DOHH2 (cell line): ENCODE measurements at regions not wholly inside any gene's neighbourhood (a gene's known extent, or its start where the extent isn't known, plus 50 kb on each side); places are given as distances from the start of the nearest gene placed in this dataset.
"Not testable (repeated sequence)": the region's sequence is repeated elsewhere in the genome, so short reads cannot be mapped to it uniquely, and the experiment has no call there.

Source experiments
- H3F3A ChIP-seq: fragments of 200-600 bp; sonication (generic), shearing (Covaris generic); 2 replicates; pipeline ENCODE4 v1.6.0; 2016; ENCODE audit warnings: antibody characterized with exemption, mild to moderate bottlenecking; ENCODE audit not compliant: control insufficient read depth, insufficient read depth
- H3K27ac ChIP-seq: fragments of 200-600 bp; sonication (generic); 2 replicates; pipeline ENCODE4 v1.5.1; 2014; ENCODE audit warnings: low read depth, mild to moderate bottlenecking, low read length, moderate library complexity
- H3K27me3 ChIP-seq: fragments of 200-600 bp; sonication (generic); 2 replicates; pipeline ENCODE4 v1.6.1; 2014; ENCODE audit warnings: mild to moderate bottlenecking, low read length, mixed read lengths; ENCODE audit not compliant: control insufficient read depth
- H3K36me3 ChIP-seq: fragments of 200-600 bp; sonication (generic); 2 replicates; pipeline ENCODE4 v1.6.1; 2014; ENCODE audit warnings: mild to moderate bottlenecking, low read length, moderate library complexity, mixed read lengths; ENCODE audit not compliant: control insufficient read depth
- H3K4me1 ChIP-seq: fragments of 200-600 bp; sonication (generic); 2 replicates; pipeline ENCODE4 v1.6.1; 2014; ENCODE audit warnings: mild to moderate bottlenecking, low read length, mixed read lengths; ENCODE audit not compliant: control insufficient read depth
- H3K4me2 ChIP-seq: fragments of 200-600 bp; sonication (generic); 2 replicates; pipeline ENCODE4 v1.6.0; 2014; ENCODE audit warnings: mild to moderate bottlenecking, low read length, moderate library complexity
- H3K4me3 ChIP-seq: fragments of 200-600 bp; sonication (generic); 2 replicates; pipeline ENCODE4 v1.5.1; 2014; ENCODE audit warnings: mild to moderate bottlenecking, low read length, mixed read lengths
- H3K79me2 ChIP-seq: fragments of 200-600 bp; sonication (generic); 2 replicates; pipeline ENCODE4 v1.6.1; 2014; ENCODE audit warnings: mild to moderate bottlenecking, low read length, mixed read lengths; ENCODE audit not compliant: control insufficient read depth
- H3K9me2 ChIP-seq: fragments of 200-600 bp; sonication (generic); replicated peaks from 2 replicates; pipeline ENCODE4 v1.6.1; 2014; ENCODE audit warnings: mild to moderate bottlenecking, low read length, mixed read lengths; ENCODE audit not compliant: control insufficient read depth
- H3K9me3 ChIP-seq: fragments of 200-600 bp; sonication (generic); 2 replicates; pipeline ENCODE4 v1.6.1; 2014; ENCODE audit warnings: antibody characterized with exemption, low read length, mixed read lengths; ENCODE audit not compliant: control insufficient read depth, insufficient read depth
- H4K20me1 ChIP-seq: fragments of 200-600 bp; sonication (generic); 2 replicates; pipeline ENCODE4 v1.6.0; 2014; ENCODE audit warnings: low read depth, mild to moderate bottlenecking, antibody characterized with exemption, low read length, moderate library complexity; ENCODE audit not compliant: control insufficient read depth, insufficient read depth
- EZH2phosphoT487 ChIP-seq: fragments of 200-600 bp; sonication (generic); IDR thresholded peaks from 2 replicates; pipeline ENCODE4 v1.6.1; 2017; ENCODE audit warnings: borderline replicate concordance, mild to moderate bottlenecking, antibody characterized with exemption, low read length, moderate library complexity, mixed read lengths
- TF ChIP-seq, protein P1 (sequence below): fragments of 200-600 bp; sonication (generic); IDR thresholded peaks from one replicate; pipeline ENCODE4 v1.5.1; 2014; ENCODE audit warnings: antibody characterized with exemption, mild to moderate bottlenecking, low read depth, low read length; ENCODE audit not compliant: poor library complexity, severe bottlenecking

DNA sequence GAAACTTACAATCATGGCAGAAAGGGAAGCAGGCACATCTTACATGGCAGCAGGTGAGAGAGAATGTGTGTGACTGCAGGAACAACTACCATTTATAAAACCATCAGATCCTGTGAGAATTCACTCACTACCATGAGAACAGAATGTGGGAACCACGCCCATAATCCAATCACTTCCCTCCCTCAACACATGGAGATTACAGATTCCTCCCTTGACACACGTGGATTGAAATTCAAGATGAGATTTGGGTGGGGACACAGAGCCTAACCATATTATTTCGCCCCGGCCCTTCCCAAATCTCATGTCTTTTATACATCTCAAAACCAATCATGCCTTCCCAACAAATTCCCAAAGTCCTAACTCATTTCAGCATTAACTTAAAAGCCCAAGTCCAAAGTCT is 203.6 kb downstream of the C12orf75 start:
- Histone ChIP-seq H3K9me3 (peaks cover 6% of the 10 kb centered on the region; the same call in 1 of the 2 replicates), H3K4me1 (no peaks in the 10 kb centered on the region), H3K79me2 (no peaks in the 10 kb centered on the region), H3K4me2 (no peak overlapping the region), H3K4me3 (no peak overlapping the region), H3K27ac (no peak overlapping the region), H3K27me3 (no peaks in the 10 kb centered on the region), H3K36me3 (no peaks in the 10 kb centered on the region), H3K9me2 (no peaks in the 10 kb centered on the region), H3F3A (no peaks in the 10 kb centered on the region), H4K20me1 (no peaks in the 10 kb centered on the region)
- TF ChIP-seq, protein P1, sequence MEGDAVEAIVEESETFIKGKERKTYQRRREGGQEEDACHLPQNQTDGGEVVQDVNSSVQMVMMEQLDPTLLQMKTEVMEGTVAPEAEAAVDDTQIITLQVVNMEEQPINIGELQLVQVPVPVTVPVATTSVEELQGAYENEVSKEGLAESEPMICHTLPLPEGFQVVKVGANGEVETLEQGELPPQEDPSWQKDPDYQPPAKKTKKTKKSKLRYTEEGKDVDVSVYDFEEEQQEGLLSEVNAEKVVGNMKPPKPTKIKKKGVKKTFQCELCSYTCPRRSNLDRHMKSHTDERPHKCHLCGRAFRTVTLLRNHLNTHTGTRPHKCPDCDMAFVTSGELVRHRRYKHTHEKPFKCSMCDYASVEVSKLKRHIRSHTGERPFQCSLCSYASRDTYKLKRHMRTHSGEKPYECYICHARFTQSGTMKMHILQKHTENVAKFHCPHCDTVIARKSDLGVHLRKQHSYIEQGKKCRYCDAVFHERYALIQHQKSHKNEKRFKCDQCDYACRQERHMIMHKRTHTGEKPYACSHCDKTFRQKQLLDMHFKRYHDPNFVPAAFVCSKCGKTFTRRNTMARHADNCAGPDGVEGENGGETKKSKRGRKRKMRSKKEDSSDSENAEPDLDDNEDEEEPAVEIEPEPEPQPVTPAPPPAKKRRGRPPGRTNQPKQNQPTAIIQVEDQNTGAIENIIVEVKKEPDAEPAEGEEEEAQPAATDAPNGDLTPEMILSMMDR: no peak
- no peak for TF ChIP-seq EZH2phosphoT487

DNA sequence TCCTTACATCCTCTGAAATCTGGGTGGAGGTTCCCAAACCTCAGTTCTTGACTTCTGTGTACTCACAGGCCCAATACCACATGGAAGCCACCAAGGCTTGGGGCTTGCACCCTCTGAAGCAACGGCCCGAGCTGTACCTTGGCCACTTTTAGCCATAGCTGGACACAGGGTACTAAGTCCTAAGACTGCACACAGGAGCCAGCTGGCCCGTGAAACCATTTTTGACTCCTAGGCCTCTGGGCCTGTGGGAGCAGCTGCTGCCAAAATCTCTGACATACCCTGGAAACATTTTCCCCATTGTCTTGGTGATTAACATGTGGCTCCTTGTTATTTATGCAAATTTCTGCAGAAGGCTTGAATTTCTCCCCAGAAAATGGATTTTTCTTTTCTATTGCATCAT is 204.5 kb downstream of the C12orf75 start:
- H3K27ac ChIP-seq, H3K79me2 ChIP-seq, H3K4me1 ChIP-seq, H3K36me3 ChIP-seq, H3K4me2 ChIP-seq, H3K9me2 ChIP-seq, H4K20me1 ChIP-seq, H3K27me3 ChIP-seq, H3F3A ChIP-seq, H3K4me3 ChIP-seq, H3K9me3 ChIP-seq: not testable (repeated sequence)

DNA sequence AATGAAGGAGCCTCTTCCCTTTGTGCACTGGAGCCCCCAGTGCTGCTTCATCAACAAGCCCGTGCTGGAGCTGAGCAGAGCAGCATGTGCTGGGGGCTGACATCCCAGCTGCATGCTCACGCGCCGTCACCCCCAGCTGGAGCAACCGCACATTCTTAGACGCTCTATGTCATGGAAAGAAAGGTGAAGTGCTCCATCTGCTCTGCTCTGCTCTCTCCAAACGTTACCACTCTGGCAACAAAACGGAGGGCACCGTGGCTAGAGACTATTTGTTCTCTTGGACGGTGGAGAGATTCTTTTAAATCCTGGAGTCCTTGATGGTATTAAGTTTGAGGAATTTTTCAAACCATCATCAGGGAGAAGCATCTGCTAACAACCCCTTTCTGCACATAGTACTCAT is 208.4 kb downstream of the C12orf75 start:
- no peaks in the 10 kb centered on the region for H3K27me3 ChIP-seq
- H3K4me2 ChIP-seq: no peak overlapping the region
- H3K36me3 ChIP-seq: no peaks in the 10 kb centered on the region
- no peaks in the 10 kb centered on the region for H4K20me1 ChIP-seq
- no peaks in the 10 kb centered on the region for H3K79me2 ChIP-seq
- H3K9me2 ChIP-seq: no peaks in the 10 kb centered on the region
- H3K9me3 ChIP-seq: peaks cover 6% of the 10 kb centered on the region; the same call in 1 of the 2 replicates
- no peak overlapping the region for H3K27ac ChIP-seq
- no peaks in the 10 kb centered on the region for H3F3A ChIP-seq
- H3K4me3 ChIP-seq: no peak overlapping the region
- TF ChIP-seq, protein P1: no peak
- no peak for TF ChIP-seq EZH2phosphoT487
- no peaks in the 10 kb centered on the region for H3K4me1 ChIP-seq

DNA sequence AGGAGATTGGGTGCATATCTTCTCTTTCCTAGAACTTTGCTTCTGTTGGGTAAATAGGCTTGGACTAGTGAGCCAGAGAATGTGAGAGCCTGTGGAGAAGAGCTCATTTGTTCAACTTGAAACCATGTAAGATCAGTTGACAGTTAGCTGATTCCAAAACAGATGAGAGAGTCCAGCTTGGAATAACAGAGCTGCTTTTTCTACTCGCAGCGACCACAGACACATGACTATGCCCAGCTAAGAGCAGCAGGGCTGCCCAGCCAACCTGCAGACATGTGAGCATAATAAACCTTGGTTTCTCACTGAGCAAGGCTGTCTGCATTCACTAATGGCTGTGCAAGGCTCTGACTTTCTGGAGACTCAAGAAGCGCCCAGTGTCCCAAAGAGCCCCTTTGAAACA is 209.2 kb downstream of the C12orf75 start:
- Histone ChIP-seq H3K9me3 (peaks cover 4% of the 10 kb centered on the region; the same call in 1 of the 2 replicates), H3K36me3 (no peaks in the 10 kb centered on the region), H3K4me3 (no peak overlapping the region), H3K27me3 (no peaks in the 10 kb centered on the region), H3K4me2 (no peak overlapping the region), H4K20me1 (no peaks in the 10 kb centered on the region), H3K4me1 (no peaks in the 10 kb centered on the region), H3F3A (no peaks in the 10 kb centered on the region), H3K27ac (no peak overlapping the region), H3K9me2 (no peaks in the 10 kb centered on the region), H3K79me2 (no peaks in the 10 kb centered on the region)
- TF ChIP-seq, protein P1: no peak
- no peak for TF ChIP-seq EZH2phosphoT487
